T-helper 2 cell treated with Interferon-gamma antibody and Interleukin-4, amounts not matched to agents 5 μg/mL and 100 μg/mL, for 36 hours (primary cell): ENCODE measurements at regions not wholly inside any gene's neighbourhood (a gene's known extent, or its start where the extent isn't known, plus 50 kb on each side); places are given as distances from the start of the nearest gene placed in this dataset.

Source experiments
- DNase-seq: peaks from one replicate; pipeline ENCODE4 v3.0.0; 2021; ENCODE audit warnings: low spot score
- H3K27ac Mint-ChIP-seq: one replicate; pipeline ENCODE4 v1.8.0; 2021; ENCODE audit warnings: mild to moderate bottlenecking, mixed read lengths
- H3K27me3 Mint-ChIP-seq: one replicate; pipeline ENCODE4 v1.8.0; 2021; ENCODE audit warnings: low read depth, mixed read lengths
- H3K36me3 Mint-ChIP-seq: one replicate; pipeline ENCODE4 v1.8.0; 2021; ENCODE audit warnings: low read depth, mixed read lengths
- H3K4me1 Mint-ChIP-seq: one replicate; pipeline ENCODE4 v1.8.0; 2021; ENCODE audit warnings: low read depth, mixed read lengths
- H3K4me3 Mint-ChIP-seq: one replicate; pipeline ENCODE4 v1.8.0; 2022; ENCODE audit warnings: mild to moderate bottlenecking, moderate library complexity, mixed read lengths
- H3K9me3 Mint-ChIP-seq: one replicate; pipeline ENCODE4 v1.8.0; 2021; ENCODE audit warnings: mixed read lengths

- DNase-seq = no peak
- Mint-ChIP-seq H3K36me3 (no peaks in the 10 kb centered on the region), H3K4me1 (no peaks in the 10 kb centered on the region), H3K27ac (no peak overlapping the region), H3K27me3 (no peaks in the 10 kb centered on the region), H3K9me3 (no peaks in the 10 kb centered on the region), H3K4me3 (no peak overlapping the region)
Observed at GRCh38 chr3:117752984-117753717, 1043.6 kb downstream of the TUSC7 start.

DNA sequence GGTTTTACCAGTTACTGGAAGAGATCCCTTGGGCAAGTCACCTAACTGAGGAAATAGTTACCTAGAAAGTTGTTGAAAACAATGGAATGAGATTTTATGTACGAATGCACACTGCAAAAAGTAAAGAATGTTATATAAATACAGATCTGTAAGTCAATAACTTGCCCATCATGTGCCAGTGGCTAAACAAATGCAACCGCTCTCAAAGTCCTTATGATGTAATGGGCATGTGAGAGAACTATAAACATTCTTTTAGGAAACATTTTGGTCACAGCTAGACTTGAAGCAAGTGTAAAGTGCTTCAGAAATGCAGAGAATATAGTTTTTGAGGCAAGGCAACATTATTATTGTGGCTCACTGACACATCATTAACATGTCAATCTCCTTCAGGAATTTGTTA is 1044.5 kb downstream of the TUSC7 start:
- no peak for DNase-seq
- Mint-ChIP-seq H3K27me3 (no peaks in the 10 kb centered on the region), H3K4me3 (no peak overlapping the region), H3K9me3 (no peaks in the 10 kb centered on the region), H3K4me1 (no peaks in the 10 kb centered on the region), H3K27ac (no peak overlapping the region), H3K36me3 (no peaks in the 10 kb centered on the region)

DNA sequence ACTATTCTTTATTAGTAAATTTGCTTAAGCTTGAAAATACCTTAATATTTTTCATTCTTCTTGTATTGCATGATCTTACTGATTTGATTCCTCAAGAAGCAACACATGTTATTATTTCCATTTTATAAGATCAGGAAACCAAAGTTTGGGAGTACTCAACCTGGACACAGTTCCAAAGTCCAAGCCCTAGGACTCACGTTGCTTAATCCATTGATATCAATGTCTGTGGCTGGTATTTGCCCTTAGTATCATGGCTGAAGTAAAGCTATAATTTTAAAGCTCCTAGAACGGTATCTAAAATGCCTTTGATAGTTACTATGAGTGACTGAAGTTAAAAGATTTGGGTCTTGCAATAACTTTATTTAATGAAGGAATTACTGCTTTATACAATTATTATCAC is 1045.3 kb downstream of the TUSC7 start:
- no peaks in the 10 kb centered on the region for H3K27me3 Mint-ChIP-seq
- no peaks in the 10 kb centered on the region for H3K36me3 Mint-ChIP-seq
- DNase-seq = no peak
- H3K27ac Mint-ChIP-seq = no peak overlapping the region
- H3K4me1 Mint-ChIP-seq = no peaks in the 10 kb centered on the region
- H3K4me3 Mint-ChIP-seq = no peak overlapping the region
- no peaks in the 10 kb centered on the region for H3K9me3 Mint-ChIP-seq

DNA sequence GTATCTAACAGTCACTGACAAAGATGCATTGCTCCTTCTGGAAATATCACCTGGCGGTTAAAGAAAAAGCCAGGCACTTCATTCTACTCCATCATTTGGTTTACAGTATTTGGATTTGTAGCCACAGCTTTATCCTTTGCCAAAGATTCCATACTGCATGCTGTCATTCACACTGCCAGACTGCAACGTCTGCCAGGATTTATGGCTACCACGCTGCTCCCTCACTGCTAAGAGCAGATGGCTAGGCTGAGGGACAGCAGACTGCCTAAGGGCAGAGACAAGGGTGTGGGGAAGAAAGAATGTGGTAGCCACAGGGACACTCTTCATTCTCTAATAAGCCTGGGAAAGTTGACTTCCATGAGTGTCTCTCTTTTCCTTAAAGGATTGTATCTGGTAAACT is 1047.0 kb downstream of the TUSC7 start:
- no peaks in the 10 kb centered on the region for H3K36me3 Mint-ChIP-seq
- no peak for DNase-seq
- H3K27me3 Mint-ChIP-seq = no peaks in the 10 kb centered on the region
- no peak overlapping the region for H3K27ac Mint-ChIP-seq
- H3K4me3 Mint-ChIP-seq = no peak overlapping the region
- H3K9me3 Mint-ChIP-seq = no peaks in the 10 kb centered on the region
- H3K4me1 Mint-ChIP-seq = no peaks in the 10 kb centered on the region

DNA sequence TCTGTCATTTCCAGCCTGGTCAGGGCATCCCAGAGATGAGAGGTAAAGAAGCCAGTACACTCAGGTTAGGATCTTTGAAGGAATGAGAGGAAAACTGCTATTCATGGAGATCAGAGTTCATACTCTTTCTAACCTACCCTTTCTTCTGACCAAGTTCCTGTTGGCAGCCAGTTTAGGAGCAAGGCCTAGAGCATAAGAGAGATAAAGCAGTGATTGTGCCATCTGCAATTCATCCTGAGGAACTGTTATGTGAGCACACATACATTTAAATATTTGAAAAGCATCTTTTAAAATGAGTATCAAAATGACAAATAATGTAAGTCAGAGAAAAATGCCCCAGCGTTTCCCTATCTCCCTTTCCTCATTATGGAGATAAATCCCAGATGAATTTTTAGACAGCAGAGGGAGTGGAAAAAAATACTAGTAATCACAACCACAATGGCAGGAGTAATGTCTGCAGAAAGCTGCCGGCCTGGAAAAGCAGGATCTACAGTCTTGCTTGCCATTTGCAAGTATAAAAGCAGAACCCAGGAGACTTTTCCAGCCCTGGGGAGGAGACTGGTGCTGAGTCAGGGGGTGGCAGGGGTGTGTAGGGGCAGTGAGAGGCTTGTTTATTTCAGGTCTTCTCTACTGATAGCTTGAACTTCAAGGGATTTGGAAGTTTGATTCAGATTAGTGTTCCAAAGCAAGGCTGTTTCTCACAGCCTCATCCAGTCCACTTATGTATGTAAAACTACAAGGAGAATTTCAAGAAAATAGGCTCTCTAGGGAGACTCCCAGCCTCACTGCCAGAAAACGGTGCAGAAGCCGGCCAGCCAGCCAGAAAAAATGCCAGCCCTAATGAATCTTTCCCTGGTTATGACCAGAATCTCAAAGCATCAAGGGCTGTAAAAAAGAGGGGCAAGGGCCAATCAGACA is 1052.4 kb downstream of the TUSC7 start:
- H3K27me3 Mint-ChIP-seq = no peaks in the 10 kb centered on the region
- H3K4me3 Mint-ChIP-seq = no peak overlapping the region
- no peaks in the 10 kb centered on the region for H3K9me3 Mint-ChIP-seq

GRCh38 chr3:117762621-117763037 is 1053.0 kb downstream of the TUSC7 start:
- H3K27ac Mint-ChIP-seq = no peak overlapping the region
- no peak overlapping the region for H3K4me3 Mint-ChIP-seq
- no peaks in the 10 kb centered on the region for H3K9me3 Mint-ChIP-seq
- no peaks in the 10 kb centered on the region for H3K36me3 Mint-ChIP-seq
- no peaks in the 10 kb centered on the region for H3K4me1 Mint-ChIP-seq
- H3K27me3 Mint-ChIP-seq = no peaks in the 10 kb centered on the region
- DNase-seq = no peak

More for the DNA sequence above, 1052.4 kb downstream of the TUSC7 start:
- Mint-ChIP-seq H3K36me3 (no peaks in the 10 kb centered on the region), H3K4me1 (no peaks in the 10 kb centered on the region), H3K27ac (no peak overlapping the region)
- DNase-seq = no peak

DNA sequence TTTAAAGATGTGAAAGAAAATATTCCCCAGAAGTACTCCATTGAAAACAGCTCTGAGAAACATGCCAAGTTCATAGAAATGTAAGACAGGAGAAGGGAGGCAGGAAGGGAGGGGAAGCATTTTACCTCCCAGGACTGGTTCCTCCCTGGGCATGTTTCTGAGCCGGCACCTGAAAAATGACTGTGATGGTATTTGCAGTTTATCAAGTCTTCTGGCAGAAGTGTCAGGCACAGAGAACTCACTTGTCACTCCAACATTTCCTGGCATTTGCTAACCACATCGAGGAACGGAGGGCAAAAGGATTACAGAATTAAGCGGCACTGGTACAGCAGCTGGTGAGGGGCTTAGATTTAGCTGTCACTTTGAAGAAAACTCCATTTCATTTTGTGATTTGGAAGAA is 1054.0 kb downstream of the TUSC7 start:
- Mint-ChIP-seq H3K4me3 (no peak overlapping the region), H3K36me3 (no peaks in the 10 kb centered on the region), H3K4me1 (no peaks in the 10 kb centered on the region), H3K27me3 (no peaks in the 10 kb centered on the region), H3K9me3 (no peaks in the 10 kb centered on the region), H3K27ac (no peak overlapping the region)
- no peak for DNase-seq

GRCh38 chr3:117768581-117768980 is 1059.0 kb downstream of the TUSC7 start:
- H3K4me3 Mint-ChIP-seq = no peak overlapping the region
- H3K4me1 Mint-ChIP-seq = no peaks in the 10 kb centered on the region
- peaks cover 1% of the 10 kb centered on the region for H3K9me3 Mint-ChIP-seq
- H3K27me3 Mint-ChIP-seq = no peaks in the 10 kb centered on the region
- no peak overlapping the region for H3K27ac Mint-ChIP-seq
- no peak for DNase-seq
- H3K36me3 Mint-ChIP-seq = no peaks in the 10 kb centered on the region

DNA sequence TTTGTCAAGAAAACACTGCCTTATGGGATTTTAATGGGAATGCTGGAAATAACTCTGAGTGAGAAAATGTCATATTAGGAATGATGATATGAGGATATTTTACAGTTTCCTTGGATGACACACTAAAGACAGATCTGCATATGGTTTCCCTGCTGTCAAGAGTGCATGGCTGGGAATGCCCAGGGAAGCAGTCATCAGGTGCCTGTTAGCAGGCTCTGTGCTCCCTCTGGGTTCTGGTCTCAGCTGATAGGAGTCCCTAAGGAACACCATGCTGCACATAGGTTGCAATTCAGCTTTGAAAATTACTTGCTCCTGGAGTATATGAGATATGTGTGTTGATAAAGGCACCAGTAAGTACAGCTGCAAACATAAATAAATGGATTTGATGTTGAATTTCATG is 1064.6 kb downstream of the TUSC7 start:
- Mint-ChIP-seq H3K4me1 (no peaks in the 10 kb centered on the region), H3K9me3 (peaks cover 5% of the 10 kb centered on the region), H3K27ac (no peak overlapping the region), H3K4me3 (no peak overlapping the region), H3K36me3 (no peaks in the 10 kb centered on the region), H3K27me3 (no peaks in the 10 kb centered on the region)
- no peak for DNase-seq

GRCh38 chr3:117786349-117786748 is 1076.8 kb downstream of the TUSC7 start:
- Mint-ChIP-seq H3K27me3 (no peaks in the 10 kb centered on the region), H3K27ac (no peak overlapping the region), H3K4me3 (no peak overlapping the region), H3K36me3 (no peaks in the 10 kb centered on the region), H3K9me3 (no peaks in the 10 kb centered on the region), H3K4me1 (no peaks in the 10 kb centered on the region)
- no peak for DNase-seq

DNA sequence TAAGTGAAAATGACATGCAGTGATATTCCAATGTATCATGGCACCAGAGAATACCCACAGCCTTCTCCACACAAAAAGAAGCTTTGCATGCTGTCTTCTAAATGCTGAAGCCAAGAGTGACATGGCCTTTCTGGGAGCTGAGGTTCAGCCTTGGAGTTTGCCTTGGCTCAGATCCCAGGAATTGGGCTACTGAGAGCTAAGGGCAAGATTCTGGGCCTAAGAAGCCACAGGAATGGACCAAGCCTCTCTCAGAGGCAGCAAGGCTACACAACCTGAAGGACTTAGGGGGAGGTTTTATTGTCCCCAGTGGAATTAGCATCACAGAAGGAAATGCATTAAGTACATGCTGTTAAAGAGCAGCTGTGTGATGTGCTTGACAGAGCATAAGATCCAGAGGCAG is 1078.5 kb downstream of the TUSC7 start:
- Mint-ChIP-seq H3K4me1 (no peaks in the 10 kb centered on the region), H3K4me3 (no peak overlapping the region), H3K9me3 (no peaks in the 10 kb centered on the region), H3K27ac (no peak overlapping the region), H3K27me3 (no peaks in the 10 kb centered on the region), H3K36me3 (no peaks in the 10 kb centered on the region)
- no peak for DNase-seq

- Mint-ChIP-seq H3K36me3 (no peaks in the 10 kb centered on the region), H3K4me3 (no peak overlapping the region), H3K9me3 (no peaks in the 10 kb centered on the region), H3K4me1 (no peaks in the 10 kb centered on the region), H3K27me3 (no peaks in the 10 kb centered on the region), H3K27ac (no peak overlapping the region)
- no peak for DNase-seq
Observed at GRCh38 chr3:117788506-117788905, 1078.9 kb downstream of the TUSC7 start.

DNA sequence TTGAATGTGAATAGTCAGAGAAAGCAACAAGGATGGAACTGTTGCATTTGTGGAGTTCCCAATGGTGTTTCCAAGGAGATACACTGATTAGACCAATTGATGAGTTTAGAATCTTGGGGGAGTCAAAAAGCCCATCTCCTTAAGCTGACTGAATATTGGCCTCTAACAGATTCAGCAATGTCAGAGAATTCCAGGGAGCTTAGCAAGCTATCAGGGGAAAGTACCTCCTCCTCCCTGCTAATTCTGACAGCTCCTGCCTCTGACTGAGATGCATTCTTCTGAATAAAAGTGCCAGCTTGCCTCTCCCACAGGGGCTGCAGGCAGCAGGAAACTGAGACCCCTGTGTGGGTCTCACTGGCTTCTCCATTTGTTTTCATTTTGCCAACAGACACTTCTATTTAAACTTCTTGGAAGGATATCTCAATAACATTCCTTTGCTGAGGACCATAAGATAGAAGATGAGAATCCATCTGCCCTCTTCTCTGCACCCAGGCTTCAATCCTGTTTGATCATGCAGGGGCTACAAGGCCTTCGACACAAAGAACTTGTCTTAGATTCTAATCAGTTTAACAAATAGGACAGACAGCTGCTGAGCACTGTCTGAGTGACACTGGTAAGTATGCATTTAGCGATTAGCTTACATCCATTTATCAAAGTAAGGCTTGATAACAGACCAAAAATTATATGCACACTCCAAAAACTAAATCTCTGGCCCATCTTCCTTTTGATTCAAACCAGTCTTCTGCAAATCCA is 1080.8 kb downstream of the TUSC7 start:
- Mint-ChIP-seq H3K36me3 (no peaks in the 10 kb centered on the region), H3K27me3 (no peaks in the 10 kb centered on the region), H3K4me3 (no peak overlapping the region), H3K4me1 (no peaks in the 10 kb centered on the region), H3K27ac (no peak overlapping the region), H3K9me3 (no peaks in the 10 kb centered on the region)
- DNase-seq = no peak
